HG02981 (cell line): ENCODE measurements at regions not wholly inside any gene's neighbourhood (a gene's known extent, or its start where the extent isn't known, plus 50 kb on each side); places are given as distances from the start of the nearest gene placed in this dataset.

Source experiments
- ATAC-seq: cut with Tn5 transposase; IDR thresholded peaks from one replicate; pipeline ENCODE4 v1.9.1; 2021; ENCODE audit warnings: mild to moderate bottlenecking, moderate library complexity; ENCODE audit not compliant: unreplicated experiment

- no peak for ATAC-seq
Observed at GRCh38 chr10:84994722-84995121, 666.3 kb downstream of the CCSER2 start.

GRCh38 chr10:84996580-84996979 lies 668.2 kb downstream of the CCSER2 start:
- ATAC-seq = no peak

- ATAC-seq = no peak
Observed at GRCh38 chr10:84997870-84998269, 669.5 kb downstream of the CCSER2 start.

GRCh38 chr10:84999929-85000328 lies 671.5 kb downstream of the CCSER2 start:
- ATAC-seq = no peak

- peak; percentile 87 for ATAC-seq
Observed at GRCh38 chr10:85003083-85003482, 674.7 kb downstream of the CCSER2 start.

- no peak for ATAC-seq
Observed at GRCh38 chr10:85008488-85009184, 680.2 kb downstream of the CCSER2 start.

- no peak for ATAC-seq
Observed at GRCh38 chr10:85012305-85012704, 683.9 kb downstream of the CCSER2 start.

- ATAC-seq = no peak
Observed at GRCh38 chr10:85026878-85027467, 698.6 kb downstream of the CCSER2 start.

GRCh38 chr10:85032981-85033380 lies 704.6 kb downstream of the CCSER2 start:
- ATAC-seq = no peak

GRCh38 chr10:85036661-85037060 lies 708.3 kb downstream of the CCSER2 start:
- ATAC-seq = no peak

- no peak for ATAC-seq
Observed at GRCh38 chr10:85039311-85039710, 710.9 kb downstream of the CCSER2 start.

- ATAC-seq = no peak
Observed at GRCh38 chr10:85043207-85043606, 714.8 kb downstream of the CCSER2 start.

GRCh38 chr10:85045046-85045445 lies 716.7 kb downstream of the CCSER2 start:
- no peak for ATAC-seq

- no peak for ATAC-seq
Observed at GRCh38 chr10:85047170-85047834, 718.9 kb downstream of the CCSER2 start.

GRCh38 chr10:85047979-85048378 lies 719.6 kb downstream of the CCSER2 start:
- ATAC-seq = no peak

- no peak for ATAC-seq
Observed at GRCh38 chr10:85048644-85049043, 720.3 kb downstream of the CCSER2 start.

- ATAC-seq = no peak
Observed at GRCh38 chr10:85060944-85061343, 732.6 kb downstream of the CCSER2 start.

GRCh38 chr10:85061401-85061800 lies 733.0 kb downstream of the CCSER2 start:
- ATAC-seq = no peak

GRCh38 chr10:85067955-85068354 lies 739.6 kb downstream of the CCSER2 start:
- ATAC-seq = peak; percentile 67

GRCh38 chr10:85080934-85081333 lies 752.5 kb downstream of the CCSER2 start:
- no peak for ATAC-seq

- ATAC-seq = no peak
Observed at GRCh38 chr10:85098835-85099521, 770.6 kb downstream of the CCSER2 start.

- no peak for ATAC-seq
Observed at GRCh38 chr10:85100495-85100894, 772.1 kb downstream of the CCSER2 start.
